ENCODE measurements at regions not wholly inside any gene's neighbourhood (a gene's known extent, or its start where the extent isn't known, plus 50 kb on each side); places are given as distances from the start of the nearest gene placed in this dataset.
"Not testable (repeated sequence)": the region's sequence is repeated elsewhere in the genome, so short reads cannot be mapped to it uniquely, and the experiment has no call there.

GRCh38 chr2:187024739-187025138 is 175.8 kb upstream of the ZSWIM2 start (continued):
- TF ChIP-seq TAF1 (IDR thresholded peaks at IDR 0.05; ENCODE audit: borderline replicate concordance, low read depth, low read length): no peak
- no peak for TF ChIP-seq RAD21 (IDR thresholded peaks at IDR 0.05; ENCODE audit: insufficient read depth, low read depth, low read length)
- no peak for TF ChIP-seq IKZF2 (IDR thresholded peaks at IDR 0.05)
- TF ChIP-seq ESRRA (IDR thresholded peaks at IDR 0.05; ENCODE audit: low read length): no peak
- no peak for TF ChIP-seq E2F8 (IDR thresholded peaks at IDR 0.05; ENCODE audit: low read depth, partially characterized antibody)

DNA sequence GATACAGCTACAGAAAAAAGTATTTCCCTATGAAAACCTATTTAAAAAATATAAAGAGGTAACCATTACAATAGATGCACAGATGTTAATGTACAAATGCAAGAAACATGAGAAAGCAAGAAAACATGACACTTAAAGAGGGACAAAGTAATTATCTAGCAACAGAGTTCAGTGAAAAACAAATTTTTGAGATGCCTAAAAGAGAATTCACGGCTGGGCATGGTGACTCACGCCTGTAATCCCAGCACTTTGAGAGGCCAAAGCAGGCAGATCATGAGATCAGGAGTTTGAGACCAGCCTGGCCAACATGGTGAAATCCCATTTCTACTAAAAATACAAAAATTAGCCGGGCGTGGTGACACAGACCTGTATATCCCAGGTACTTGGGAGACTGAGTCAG is 175.0 kb upstream of the ZSWIM2 start:
- intact Hi-C loops (cut with micrococcal nuclease; ENCODE audit: unreplicated experiment): not testable (repeated sequence)

More for the DNA sequence above, 175.0 kb upstream of the ZSWIM2 start:
- CTCF ChIA-PET; H4K20me1 ChIP-seq (ENCODE audit: control insufficient read depth, insufficient read depth); H3K4me3 ChIP-seq; H3K36me3 ChIP-seq (ENCODE audit: control insufficient read depth in 2 of 2, insufficient read depth in 2 of 2, low read length in 1 of 2); H3K27ac ChIP-seq (ENCODE audit: control insufficient read depth, insufficient read depth); DNase-seq (ENCODE audit: low read depth, low spot score); H3K4me2 ChIP-seq (ENCODE audit: control insufficient read depth, insufficient read depth); BruUV-seq (replicated peaks); H2AFZ ChIP-seq (ENCODE audit: control insufficient read depth, low read depth, low read length); H3K79me2 ChIP-seq (ENCODE audit: control insufficient read depth, insufficient read depth, low read length); RAD21 ChIA-PET (ENCODE audit: unreplicated experiment); in situ Hi-C loops (cut with MboI); FAIRE-seq; H3K9ac ChIP-seq (ENCODE audit: control insufficient read depth, insufficient read depth, low read length); ATAC-seq; SMC1A ChIA-PET (ENCODE audit: uncharacterized antibody, unreplicated experiment); H3K9me3 ChIP-seq (replicated peaks; ENCODE audit: control insufficient read depth, insufficient read depth, low read length); H3K27me3 ChIP-seq (replicated peaks in 1 of 2; ENCODE audit: control insufficient read depth in 2 of 2, insufficient read depth in 2 of 2, low read length in 1 of 2); H3K4me1 ChIP-seq (ENCODE audit: control insufficient read depth, insufficient read depth, low read length): not testable (repeated sequence)
- POLR2A ChIA-PET: interaction anchor here (0.7 kb wide), 1 partner anchor 8 kb away, joined by 3 read pairs; no protein-coding TSS in a partner anchor
- 15% methylated on average over 4 of the region's 4 CpGs for WGBS (ENCODE audit: insufficient coverage, insufficient replicate concordance, low lambda C conversion rate, missing lambda C conversion rate)

Data from GM12878 (cell line).